AG09309 (cell line): ENCODE measurements at regions not wholly inside any gene's neighbourhood (a gene's known extent, or its start where the extent isn't known, plus 50 kb on each side); places are given as distances from the start of the nearest gene placed in this dataset.

Experiments
- DNase-seq: peaks from one replicate; pipeline ENCODE4 v3.0.0-alpha.2; 2010; ENCODE audit warnings: low read depth
- H3K4me3 ChIP-seq: 2 replicates; pipeline ENCODE4 v1.5.1; 2011; ENCODE audit warnings: mild to moderate bottlenecking, low read depth, low read length, moderate library complexity; ENCODE audit not compliant: control insufficient read depth
- TF ChIP-seq, protein P1 (sequence below): IDR thresholded peaks from 2 replicates; pipeline ENCODE4 v1.5.1; 2011; ENCODE audit warnings: mild to moderate bottlenecking, low read depth, low read length, inconsistent platforms; ENCODE audit not compliant: insufficient read depth, control insufficient read depth; ENCODE audit errors: missing control alignments

GRCh38 chr3:933326-933725 is 159.5 kb upstream of the CNTN6 start:
- no peak for DNase-seq
- no peak overlapping the region for H3K4me3 ChIP-seq
- TF ChIP-seq, protein P1, sequence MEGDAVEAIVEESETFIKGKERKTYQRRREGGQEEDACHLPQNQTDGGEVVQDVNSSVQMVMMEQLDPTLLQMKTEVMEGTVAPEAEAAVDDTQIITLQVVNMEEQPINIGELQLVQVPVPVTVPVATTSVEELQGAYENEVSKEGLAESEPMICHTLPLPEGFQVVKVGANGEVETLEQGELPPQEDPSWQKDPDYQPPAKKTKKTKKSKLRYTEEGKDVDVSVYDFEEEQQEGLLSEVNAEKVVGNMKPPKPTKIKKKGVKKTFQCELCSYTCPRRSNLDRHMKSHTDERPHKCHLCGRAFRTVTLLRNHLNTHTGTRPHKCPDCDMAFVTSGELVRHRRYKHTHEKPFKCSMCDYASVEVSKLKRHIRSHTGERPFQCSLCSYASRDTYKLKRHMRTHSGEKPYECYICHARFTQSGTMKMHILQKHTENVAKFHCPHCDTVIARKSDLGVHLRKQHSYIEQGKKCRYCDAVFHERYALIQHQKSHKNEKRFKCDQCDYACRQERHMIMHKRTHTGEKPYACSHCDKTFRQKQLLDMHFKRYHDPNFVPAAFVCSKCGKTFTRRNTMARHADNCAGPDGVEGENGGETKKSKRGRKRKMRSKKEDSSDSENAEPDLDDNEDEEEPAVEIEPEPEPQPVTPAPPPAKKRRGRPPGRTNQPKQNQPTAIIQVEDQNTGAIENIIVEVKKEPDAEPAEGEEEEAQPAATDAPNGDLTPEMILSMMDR, result no peak

GRCh38 chr3:944786-945185 is 148.0 kb upstream of the CNTN6 start:
- H3K4me3 ChIP-seq, result no peak overlapping the region
- DNase-seq, result no peak
- TF ChIP-seq, protein P1, result no peak

GRCh38 chr3:945738-946137 is 147.1 kb upstream of the CNTN6 start:
- no peak overlapping the region for H3K4me3 ChIP-seq
- DNase-seq, result no peak
- TF ChIP-seq, protein P1, result no peak

- no peak overlapping the region for H3K4me3 ChIP-seq
- no peak for DNase-seq
- TF ChIP-seq, protein P1, result no peak
Measured at GRCh38 chr3:952906-953305, 139.9 kb upstream of the CNTN6 start.

DNA sequence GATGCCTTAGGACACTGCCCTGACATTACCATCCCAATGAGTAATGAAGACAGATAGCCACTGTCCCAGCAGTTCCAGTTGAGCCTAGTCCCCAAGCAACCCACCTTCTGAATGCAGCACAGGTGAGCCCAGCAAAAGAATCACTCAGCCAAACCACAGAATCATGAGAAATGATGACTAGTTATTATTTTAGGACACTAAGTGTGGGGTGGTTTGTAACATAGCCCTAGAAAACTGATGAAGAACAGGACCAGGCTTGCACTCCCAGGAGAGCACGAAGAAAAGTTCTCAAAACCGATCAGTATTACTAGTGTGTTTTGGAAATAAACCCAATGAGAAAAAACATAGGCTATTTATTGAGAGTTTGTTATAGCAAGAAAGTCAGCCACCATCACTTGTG is 129.6 kb upstream of the CNTN6 start:
- DNase-seq, result no peak
- no peak overlapping the region for H3K4me3 ChIP-seq
- TF ChIP-seq, protein P1, result no peak

GRCh38 chr3:963755-964154 is 129.1 kb upstream of the CNTN6 start:
- TF ChIP-seq, protein P1, result no peak
- H3K4me3 ChIP-seq, result no peak overlapping the region
- no peak for DNase-seq

DNA sequence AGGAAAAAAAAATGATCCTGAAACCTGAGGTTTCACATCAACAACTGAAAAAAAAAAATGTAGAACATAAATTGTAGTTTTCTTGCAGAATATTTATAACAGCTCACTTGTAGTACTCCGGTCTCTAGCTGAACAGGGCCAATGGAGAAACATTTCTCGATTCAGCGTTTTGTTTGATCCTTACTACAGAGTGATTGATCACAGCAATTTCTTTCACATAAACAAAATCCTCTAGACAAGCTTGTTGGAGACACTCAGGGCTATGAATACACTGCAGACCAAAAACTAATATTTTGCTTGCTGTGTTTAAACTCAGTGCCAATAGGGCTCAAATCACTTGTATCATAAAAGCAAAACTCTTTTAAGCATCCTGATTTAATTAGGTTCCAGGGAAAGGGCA is 127.0 kb upstream of the CNTN6 start:
- TF ChIP-seq, protein P1, result no peak
- DNase-seq, result no peak
- H3K4me3 ChIP-seq, result no peak overlapping the region
